MM.1S (cell line): ENCODE measurements at regions not wholly inside any gene's neighbourhood (a gene's known extent, or its start where the extent isn't known, plus 50 kb on each side); places are given as distances from the start of the nearest gene placed in this dataset.
A peak's percentile ranks its signal among the peaks of the same experiment; 100 is the strongest.

Source experiments
- DNase-seq: peaks from one replicate; pipeline ENCODE4 v3.0.0-alpha.2; 2015
- H2AFZ ChIP-seq: fragments of 300-600 bp; sonication (generic); 2 replicates; pipeline ENCODE4 v1.6.0; 2016; ENCODE audit warnings: antibody characterized with exemption, low read length
- H3F3A ChIP-seq: fragments of 300-600 bp; sonication (generic); 2 replicates; pipeline ENCODE4 v1.6.1; 2016; ENCODE audit warnings: mild to moderate bottlenecking, antibody characterized with exemption, low read length, moderate library complexity, mixed read lengths; ENCODE audit not compliant: insufficient read depth
- H3K27ac ChIP-seq: fragments of 300-600 bp; sonication (generic); 2 replicates; pipeline ENCODE4 v1.5.1; 2016; ENCODE audit warnings: mild to moderate bottlenecking, low read length
- H3K27me3 ChIP-seq: fragments of 300-600 bp; sonication (generic); replicated peaks from 2 replicates; pipeline ENCODE4 v1.6.0; 2016; ENCODE audit warnings: low read length; ENCODE audit not compliant: insufficient read depth
- H3K36me3 ChIP-seq: fragments of 300-600 bp; sonication (generic); replicated peaks from 2 replicates; pipeline ENCODE4 v1.6.1; 2016; ENCODE audit warnings: mild to moderate bottlenecking, low read length, mixed read lengths; ENCODE audit not compliant: insufficient read depth
- H3K4me1 ChIP-seq: fragments of 300-600 bp; sonication (generic); 2 replicates; pipeline ENCODE4 v1.6.1; 2016; ENCODE audit warnings: low read length, mixed read lengths
- H3K4me2 ChIP-seq: fragments of 300-600 bp; sonication (generic); 2 replicates; pipeline ENCODE4 v1.6.0; 2016; ENCODE audit warnings: low read depth, low read length
- H3K4me3 ChIP-seq: fragments of 300-600 bp; sonication (generic); 2 replicates; pipeline ENCODE4 v1.5.1; 2016; ENCODE audit warnings: low read length, mixed read lengths
- H3K79me2 ChIP-seq: fragments of 300-600 bp; sonication (generic); 2 replicates; pipeline ENCODE4 v1.6.1; 2016; ENCODE audit warnings: mixed run types, low read length, mixed read lengths
- H3K9ac ChIP-seq: fragments of 300-600 bp; sonication (generic); 2 replicates; pipeline ENCODE4 v1.6.1; 2016; ENCODE audit warnings: low read length, mixed read lengths
- H3K9me2 ChIP-seq: fragments of 300-600 bp; sonication (generic); replicated peaks from 2 replicates; pipeline ENCODE4 v1.6.1; 2016; ENCODE audit warnings: mild to moderate bottlenecking, low read length, mixed read lengths; ENCODE audit not compliant: insufficient read depth
- H3K9me3 ChIP-seq: fragments of 300-600 bp; sonication (generic); replicated peaks from 2 replicates; pipeline ENCODE4 v1.6.1; 2016; ENCODE audit warnings: mild to moderate bottlenecking, low read length, mixed read lengths; ENCODE audit not compliant: insufficient read depth
- H4K20me1 ChIP-seq: fragments of 300-600 bp; sonication (generic); 2 replicates; pipeline ENCODE4 v1.6.1; 2016; ENCODE audit warnings: mild to moderate bottlenecking, low read length, moderate library complexity, mixed read lengths; ENCODE audit not compliant: insufficient read depth
- CTCF ChIP-seq: fragments of 300-600 bp; sonication (generic); IDR thresholded peaks from 2 replicates; pipeline ENCODE4 v1.5.1; 2016; ENCODE audit warnings: antibody characterized with exemption, low read length, mixed read lengths
- EZH2 ChIP-seq: fragments of 300-600 bp; sonication (generic); optimal IDR thresholded peaks from 2 replicates; pipeline ENCODE3; 2017; ENCODE audit warnings: low read depth, mild to moderate bottlenecking, antibody characterized with exemption, low read length, mixed read lengths
- EZH2phosphoT487 ChIP-seq: fragments of 300-600 bp; sonication (generic); IDR thresholded peaks from 2 replicates; pipeline ENCODE4 v1.6.1; 2018; ENCODE audit warnings: antibody characterized with exemption, low read length

DNA sequence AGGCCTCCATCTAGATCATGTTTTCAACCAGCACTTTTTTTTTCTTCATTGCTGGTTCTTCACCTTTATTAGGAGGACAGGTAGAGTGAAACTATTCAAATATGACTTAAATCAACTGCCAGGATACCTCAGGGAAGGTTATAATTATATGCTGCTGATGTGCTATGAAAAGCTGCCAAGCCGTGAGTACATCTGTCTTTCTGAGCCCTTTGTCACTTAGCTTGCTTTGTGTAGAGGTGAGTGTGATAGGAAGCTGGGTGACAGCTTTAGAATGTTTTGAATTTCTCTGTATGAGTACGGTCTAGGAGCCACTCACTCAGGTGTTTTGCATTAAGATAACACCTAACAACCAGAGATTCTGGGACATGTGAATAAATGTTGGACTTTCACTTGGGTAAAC, 365.2 kb downstream of the OTUD1 start:
- Histone ChIP-seq H3K4me2 (no peak overlapping the region), H3K4me3 (no peak overlapping the region), H3K36me3 (no peaks in the 10 kb centered on the region), H3K9ac (no peak overlapping the region), H3K79me2 (no peaks in the 10 kb centered on the region), H3K27me3 (no peaks in the 10 kb centered on the region), H4K20me1 (no peaks in the 10 kb centered on the region), H3F3A (no peaks in the 10 kb centered on the region), H3K9me3 (no peaks in the 10 kb centered on the region), H3K9me2 (no peaks in the 10 kb centered on the region), H2AFZ (no peak overlapping the region), H3K27ac (no peak overlapping the region), H3K4me1 (no peaks in the 10 kb centered on the region)
- TF ChIP-seq EZH2phosphoT487: no peak
- no peak for TF ChIP-seq EZH2
- DNase-seq: no peak

DNA sequence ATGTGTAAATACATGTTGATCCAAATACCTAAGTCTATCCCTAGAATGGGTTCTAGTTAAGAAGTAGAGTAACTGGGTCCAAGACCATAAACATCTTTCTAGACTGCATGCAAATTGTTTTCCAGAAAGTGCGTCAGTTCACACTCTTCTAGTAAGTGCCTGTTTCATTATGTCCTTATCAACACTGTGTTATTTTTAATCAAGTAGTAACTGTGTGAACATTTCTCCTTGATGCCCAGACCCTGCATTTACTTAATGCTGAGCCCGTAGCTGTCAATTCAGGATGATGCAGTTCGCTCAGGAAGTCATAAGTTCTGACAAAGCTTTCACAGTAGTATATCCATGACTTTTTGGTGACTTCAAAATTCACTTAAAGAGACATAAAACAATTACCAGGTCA, 374.8 kb downstream of the OTUD1 start:
- TF ChIP-seq EZH2 (no peak), EZH2phosphoT487 (no peak), CTCF (no peak)
- Histone ChIP-seq H3K9me2 (no peaks in the 10 kb centered on the region), H3K79me2 (no peaks in the 10 kb centered on the region), H2AFZ (no peak overlapping the region), H3K9ac (no peak overlapping the region), H3F3A (no peaks in the 10 kb centered on the region), H3K4me3 (no peak overlapping the region), H3K27me3 (no peaks in the 10 kb centered on the region), H3K4me1 (no peaks in the 10 kb centered on the region), H3K36me3 (no peaks in the 10 kb centered on the region), H4K20me1 (no peaks in the 10 kb centered on the region), H3K4me2 (no peak overlapping the region), H3K27ac (no peak overlapping the region), H3K9me3 (no peaks in the 10 kb centered on the region)
- DNase-seq: no peak

- Histone ChIP-seq H3K4me3 (no peak overlapping the region), H3K36me3 (no peaks in the 10 kb centered on the region), H3K79me2 (no peaks in the 10 kb centered on the region), H3K9ac (no peak overlapping the region), H3K27me3 (no peaks in the 10 kb centered on the region), H3K9me3 (no peaks in the 10 kb centered on the region), H2AFZ (no peak overlapping the region), H4K20me1 (no peaks in the 10 kb centered on the region), H3K27ac (no peak overlapping the region), H3F3A (no peaks in the 10 kb centered on the region), H3K4me2 (no peak overlapping the region), H3K9me2 (no peaks in the 10 kb centered on the region), H3K4me1 (no peaks in the 10 kb centered on the region)
- peak; percentile 25 for DNase-seq
- TF ChIP-seq EZH2phosphoT487: no peak
- TF ChIP-seq EZH2: no peak
- TF ChIP-seq CTCF: no peak
Observed at GRCh38 chr10:23818484-23818883, 379.6 kb downstream of the OTUD1 start.

DNA sequence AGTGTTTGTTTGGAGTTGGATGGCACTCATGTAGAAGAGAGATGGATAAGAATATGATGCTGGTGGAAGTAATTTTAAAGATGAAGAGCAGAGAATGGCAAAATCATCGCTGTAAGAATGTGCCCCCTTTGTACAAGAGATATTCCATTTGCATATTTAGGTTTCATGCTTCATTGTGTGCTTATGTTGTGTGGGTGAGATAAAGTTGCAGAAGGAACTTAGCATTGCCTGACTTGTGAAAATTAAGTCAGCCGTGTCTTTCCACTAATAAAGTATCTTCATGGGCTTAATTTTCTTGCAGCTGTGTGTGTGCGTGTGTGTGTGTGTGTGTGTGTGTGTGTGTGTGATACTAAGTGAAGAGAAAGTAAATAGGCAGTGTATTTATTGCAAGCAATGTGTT, 381.9 kb downstream of the OTUD1 start:
- H3F3A ChIP-seq: no peaks in the 10 kb centered on the region
- H3K4me1 ChIP-seq: no peaks in the 10 kb centered on the region
- no peak overlapping the region for H3K4me2 ChIP-seq
- no peaks in the 10 kb centered on the region for H3K79me2 ChIP-seq
- H3K4me3 ChIP-seq: no peak overlapping the region
- TF ChIP-seq CTCF: no peak
- TF ChIP-seq EZH2phosphoT487: no peak
- TF ChIP-seq EZH2: no peak
- DNase-seq: no peak
- H3K36me3 ChIP-seq: no peaks in the 10 kb centered on the region
- H3K9ac ChIP-seq: no peak overlapping the region
- H3K9me3 ChIP-seq: no peaks in the 10 kb centered on the region
- H3K9me2 ChIP-seq: no peaks in the 10 kb centered on the region
- H3K27me3 ChIP-seq: no peaks in the 10 kb centered on the region
- no peak overlapping the region for H3K27ac ChIP-seq
- no peak overlapping the region for H2AFZ ChIP-seq
- no peaks in the 10 kb centered on the region for H4K20me1 ChIP-seq
